RKO (cell line): ENCODE measurements at regions not wholly inside any gene's neighbourhood (a gene's known extent, or its start where the extent isn't known, plus 50 kb on each side); places are given as distances from the start of the nearest gene placed in this dataset.
"Not testable (repeated sequence)": the region's sequence is repeated elsewhere in the genome, so short reads cannot be mapped to it uniquely, and the experiment has no call there.

Experiments used
- DNase-seq: peaks from one replicate; pipeline ENCODE4 v3.0.0-alpha.2; 2016; ENCODE audit warnings: low spot score

DNA sequence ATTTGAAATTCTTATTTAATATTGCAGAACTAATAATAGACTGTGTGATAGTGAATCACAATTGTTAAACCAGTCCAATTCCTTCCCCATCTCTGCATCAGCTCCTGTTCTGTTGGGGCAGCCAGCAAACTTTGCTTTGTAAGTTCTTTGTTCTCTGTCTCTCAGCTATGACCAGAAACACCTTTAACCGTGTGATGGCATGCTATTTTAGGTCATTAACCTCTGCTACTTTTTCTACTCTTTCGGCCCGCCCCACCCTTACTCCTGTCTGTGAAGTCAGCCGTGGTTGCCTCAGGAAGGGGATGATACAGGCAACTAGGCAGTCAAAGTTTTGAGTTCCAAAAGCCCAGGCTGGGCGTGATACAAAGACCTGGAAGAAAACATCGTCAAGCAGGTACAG is 51.3 kb upstream of the EGFL6 start:
- no peak for DNase-seq

DNA sequence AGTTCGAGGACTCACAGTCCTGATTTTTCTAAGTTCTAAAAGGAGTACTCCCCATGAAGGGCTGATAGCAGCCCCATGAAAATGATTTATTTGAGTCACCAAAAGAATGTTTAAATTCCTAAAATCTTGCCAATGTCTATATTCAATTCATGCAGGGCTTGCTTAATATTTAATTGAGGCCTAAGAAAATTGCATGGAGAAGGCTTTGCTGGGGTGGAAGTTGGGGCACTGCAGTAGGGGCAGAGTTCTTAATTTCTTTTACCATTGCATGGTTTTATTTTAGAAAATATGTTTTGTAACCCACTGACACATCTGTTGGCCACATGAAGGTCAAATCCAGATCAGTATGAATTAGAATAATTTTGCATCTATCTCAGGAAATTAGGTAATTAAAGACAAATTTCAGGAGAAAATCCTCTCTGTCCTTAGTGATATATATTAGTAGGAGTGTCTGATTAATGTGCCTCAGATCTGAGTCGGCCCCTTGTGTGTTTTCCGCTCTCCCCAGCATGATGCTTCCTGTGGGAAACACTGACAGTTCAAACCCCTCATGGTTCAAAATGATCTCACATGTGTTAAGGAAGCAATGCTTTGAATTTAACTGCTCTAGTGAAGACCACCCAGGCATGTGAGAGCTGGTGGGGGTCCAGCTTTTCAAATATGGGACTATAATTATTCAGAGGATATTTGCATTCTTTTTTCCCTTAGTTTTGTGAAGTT is 54.0 kb upstream of the EGFL6 start:
- no peak for DNase-seq

DNA sequence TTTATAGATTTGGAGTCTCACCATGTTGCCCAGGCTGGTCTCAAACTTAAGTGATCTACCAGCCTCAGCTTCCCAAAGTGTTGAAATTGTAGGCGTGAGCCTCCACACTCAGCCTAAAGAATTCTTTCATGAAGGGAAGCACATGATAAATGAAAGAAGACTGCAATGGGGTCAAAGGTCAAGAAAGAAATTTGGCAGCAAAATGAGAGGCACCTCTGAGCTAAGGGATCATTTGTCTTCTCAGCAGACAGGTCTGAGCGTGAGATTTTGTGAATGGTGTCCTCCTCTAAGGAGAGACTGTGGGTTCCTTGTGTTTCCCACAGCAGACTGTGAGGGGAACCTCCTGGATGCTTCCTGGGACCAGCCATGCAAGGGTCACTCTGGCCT is 57.5 kb upstream of the EGFL6 start:
- no peak for DNase-seq

DNA sequence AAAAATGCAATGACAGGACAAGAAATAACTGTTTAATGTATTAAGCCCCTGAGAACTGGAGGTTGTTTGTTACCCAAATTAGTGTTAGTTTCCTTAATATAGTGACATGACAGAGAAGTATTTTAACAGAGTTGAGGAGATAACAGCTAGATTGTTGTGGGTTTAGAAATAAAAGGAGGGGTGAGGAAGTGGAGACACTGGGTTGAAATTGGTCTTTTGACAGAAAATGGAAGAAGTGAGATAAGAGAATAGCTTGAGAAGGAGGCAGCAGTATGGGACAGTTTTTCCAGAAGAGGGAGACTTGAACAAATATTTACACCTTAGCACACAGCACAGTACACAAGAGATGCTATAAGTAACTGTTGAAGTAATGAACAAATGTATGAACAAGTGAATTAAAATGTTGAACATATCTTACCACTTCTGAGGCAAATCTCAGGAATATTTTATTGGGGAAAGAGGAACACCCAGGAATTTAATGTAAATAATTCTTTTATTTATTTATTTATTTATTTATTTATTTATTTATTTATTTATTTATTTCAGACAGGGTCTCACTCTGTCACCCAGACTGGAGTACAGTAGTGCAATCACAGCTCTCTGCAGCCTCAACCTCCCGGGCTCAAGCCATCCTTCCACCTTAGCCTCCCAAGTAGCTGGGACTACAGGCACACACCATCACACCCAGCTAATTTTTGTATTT is 58.0 kb upstream of the EGFL6 start:
- DNase-seq = no peak

DNA sequence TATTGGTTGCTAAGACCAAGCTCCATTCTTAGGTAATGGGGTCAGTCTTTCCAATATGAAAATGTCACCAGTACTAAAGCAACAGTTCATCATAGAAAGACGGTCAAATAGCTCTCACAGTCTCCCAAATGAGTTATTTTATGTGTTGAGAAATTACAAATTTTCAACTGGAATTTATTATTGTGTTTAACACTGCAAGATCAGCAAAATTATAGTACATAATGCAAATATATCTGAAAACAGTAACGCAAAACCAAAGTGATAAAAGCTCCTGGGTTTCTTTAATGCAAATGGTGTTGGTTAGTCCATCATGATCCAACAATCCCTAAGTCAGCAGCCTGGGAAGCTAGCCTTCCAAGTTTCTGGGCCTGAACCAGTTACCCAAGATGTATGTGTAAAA is 61.5 kb upstream of the EGFL6 start:
- DNase-seq = no peak

DNA sequence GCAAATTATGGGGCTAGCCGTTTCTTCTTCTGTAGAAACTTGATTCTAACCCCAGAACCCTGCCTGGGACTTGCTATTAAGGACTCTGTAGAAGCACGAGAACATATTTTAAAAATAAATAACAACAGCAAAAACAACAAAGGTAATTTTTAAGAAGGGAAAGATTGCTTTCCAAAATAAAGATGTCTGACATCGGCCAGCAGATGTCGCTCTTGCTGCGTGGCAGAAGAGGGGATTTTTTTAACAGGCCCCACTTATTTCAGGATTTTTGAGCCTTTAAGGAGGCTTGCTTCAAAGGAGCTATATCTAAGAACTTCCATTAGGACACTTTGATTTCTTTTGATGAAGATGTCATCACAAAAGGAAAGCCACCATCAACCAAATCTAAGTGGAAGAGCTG is 62.8 kb upstream of the EGFL6 start:
- DNase-seq = peak; percentile 65

DNA sequence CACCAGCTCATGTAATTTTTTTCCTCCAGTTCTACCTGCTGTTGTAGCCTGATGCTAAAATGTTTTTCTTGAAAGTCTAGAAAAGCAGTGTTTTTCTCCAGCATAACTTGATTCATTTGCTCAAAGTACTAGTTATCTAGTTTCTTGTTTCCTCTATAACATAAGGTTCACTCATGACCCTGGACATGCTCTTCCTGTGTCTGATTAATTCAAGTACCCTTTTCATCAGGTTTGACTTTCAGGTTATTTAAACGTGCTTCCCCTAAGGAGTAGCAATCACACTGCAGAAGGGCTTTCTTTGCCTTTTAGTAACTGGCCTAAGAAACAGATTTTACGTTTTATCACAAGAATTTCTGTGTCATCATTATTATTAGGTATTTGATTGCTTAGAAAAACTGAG is 66.8 kb upstream of the EGFL6 start:
- DNase-seq = no peak

DNA sequence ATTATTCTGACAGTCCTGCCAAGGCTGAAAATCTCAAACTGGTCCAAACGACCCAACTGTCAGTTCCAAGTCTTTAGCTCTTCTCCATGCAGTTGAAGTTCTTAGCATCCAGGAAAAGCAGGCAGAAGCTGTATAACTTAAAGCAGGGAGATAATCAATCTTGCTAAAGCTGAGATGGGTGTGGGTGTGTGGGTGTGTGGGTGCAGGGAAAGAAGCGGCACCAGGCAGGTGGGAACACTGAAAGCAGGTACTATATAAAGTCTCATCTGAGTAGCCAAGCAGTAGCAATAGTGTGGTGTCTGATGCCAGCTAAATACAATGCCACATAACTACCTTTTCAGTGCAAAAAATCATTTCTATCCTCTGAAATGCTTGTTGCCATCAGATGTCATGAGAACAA is 69.7 kb upstream of the EGFL6 start:
- no peak for DNase-seq

DNA sequence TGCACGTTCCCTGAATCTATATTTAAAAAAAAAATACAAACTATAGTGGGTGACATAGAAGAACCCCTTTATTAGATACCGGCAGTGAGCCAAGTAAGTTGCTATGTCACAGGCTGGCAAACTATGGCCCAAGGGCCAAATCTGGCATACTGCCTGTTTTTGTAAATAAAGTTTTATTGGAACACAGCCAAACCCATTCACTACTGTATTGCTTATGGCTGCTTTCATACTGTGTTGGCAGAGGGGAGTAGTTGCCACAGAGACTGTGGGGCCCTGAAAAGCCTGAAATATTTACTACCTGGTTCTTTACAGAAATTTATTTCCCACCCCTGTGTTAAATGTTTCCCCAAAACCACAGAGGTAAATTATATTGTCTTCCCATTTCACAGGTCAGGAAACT is 71.2 kb upstream of the EGFL6 start:
- no peak for DNase-seq

DNA sequence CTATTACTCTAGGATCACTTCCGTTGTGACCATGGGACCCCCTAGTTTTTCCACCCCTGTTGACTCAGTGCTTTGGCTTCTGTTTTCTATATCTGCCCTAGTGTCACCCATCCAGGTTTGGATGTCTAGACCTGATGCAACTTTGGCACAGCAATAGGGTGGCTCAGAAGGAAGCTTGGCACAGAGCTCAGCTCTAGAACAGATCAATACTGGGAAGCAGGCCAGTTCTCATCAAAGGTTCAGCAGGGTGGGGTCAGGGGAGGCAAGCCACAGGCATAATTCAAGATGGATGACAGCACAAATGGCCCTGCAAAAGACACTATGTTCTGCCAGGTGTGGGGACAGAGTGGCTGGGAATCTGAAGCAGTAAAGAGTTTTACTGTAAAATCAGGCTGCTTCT is 74.2 kb upstream of the EGFL6 start:
- no peak for DNase-seq

DNA sequence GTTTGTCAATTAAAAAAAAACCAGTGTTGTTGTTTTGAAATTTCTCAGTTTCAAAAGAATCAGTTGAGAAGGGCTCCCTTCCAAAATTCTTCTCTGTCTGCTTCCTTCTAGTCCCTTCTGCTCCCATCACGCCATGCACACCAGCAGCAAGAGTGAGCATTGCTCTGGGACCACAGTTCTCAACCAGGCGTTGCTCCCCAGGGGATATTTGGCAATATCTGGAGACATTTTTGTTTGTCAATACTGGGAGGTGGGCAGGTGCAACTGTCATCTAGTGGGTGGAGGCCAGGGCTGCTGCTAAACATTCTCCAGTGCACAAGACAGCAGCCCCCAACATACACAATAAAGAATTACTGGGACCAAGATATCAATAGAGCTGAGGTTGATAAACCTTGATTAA is 74.8 kb upstream of the EGFL6 start:
- no peak for DNase-seq

DNA sequence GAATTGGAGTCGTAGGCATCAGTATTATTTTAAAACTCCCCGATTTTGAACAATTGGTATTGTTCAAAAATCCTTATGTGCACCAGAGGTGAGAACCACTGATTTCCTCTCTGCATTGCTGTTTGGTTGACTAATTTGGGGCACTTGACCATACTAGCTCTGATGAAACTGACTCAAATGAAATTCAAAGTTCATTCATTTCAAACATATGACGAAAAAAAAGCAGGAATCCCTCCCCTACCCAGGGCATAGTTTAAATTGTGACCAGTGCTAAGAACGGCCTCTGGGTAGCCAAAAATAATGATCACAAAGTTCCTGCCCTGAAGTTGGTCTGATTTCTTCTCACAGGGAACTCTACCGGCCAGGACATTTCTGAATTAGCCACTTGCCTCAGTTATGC is 75.7 kb upstream of the EGFL6 start:
- no peak for DNase-seq

DNA sequence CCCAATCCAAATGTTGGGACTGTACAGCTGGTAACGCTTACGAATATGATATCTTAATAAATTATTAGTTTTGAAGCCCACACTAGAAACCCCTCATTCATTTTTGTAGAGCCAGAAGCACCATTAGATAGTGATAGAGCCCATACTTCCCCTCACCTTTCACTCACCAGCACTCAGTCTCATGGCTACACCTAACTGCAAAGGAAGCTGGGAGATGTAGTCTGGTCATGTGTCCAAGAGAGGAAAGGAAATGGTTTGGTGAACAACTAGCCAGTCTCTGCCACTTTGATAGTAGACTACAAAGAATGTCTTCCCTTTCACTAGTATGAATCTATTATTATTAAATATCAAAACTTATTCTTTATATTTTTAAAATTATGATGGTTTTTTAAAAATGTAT is 77.1 kb upstream of the EGFL6 start:
- no peak for DNase-seq

DNA sequence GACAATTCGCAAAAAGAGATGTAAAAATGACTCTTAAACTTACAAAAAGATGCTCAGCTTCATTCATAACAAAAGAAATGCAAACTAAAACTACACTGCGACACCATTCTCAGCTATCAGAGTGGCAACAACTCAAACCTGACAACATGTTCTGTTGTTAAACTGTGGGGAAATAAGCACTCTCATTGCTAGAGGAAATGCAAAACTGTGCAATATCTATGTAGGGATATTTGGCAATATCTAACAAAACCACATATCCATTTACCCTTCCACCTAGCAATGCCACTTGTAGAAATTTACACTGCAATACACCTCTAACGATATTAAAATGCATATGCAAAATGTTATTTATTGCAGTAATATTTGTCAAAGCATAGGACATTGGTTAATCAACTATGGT is 78.3 kb upstream of the EGFL6 start:
- no peak for DNase-seq

DNA sequence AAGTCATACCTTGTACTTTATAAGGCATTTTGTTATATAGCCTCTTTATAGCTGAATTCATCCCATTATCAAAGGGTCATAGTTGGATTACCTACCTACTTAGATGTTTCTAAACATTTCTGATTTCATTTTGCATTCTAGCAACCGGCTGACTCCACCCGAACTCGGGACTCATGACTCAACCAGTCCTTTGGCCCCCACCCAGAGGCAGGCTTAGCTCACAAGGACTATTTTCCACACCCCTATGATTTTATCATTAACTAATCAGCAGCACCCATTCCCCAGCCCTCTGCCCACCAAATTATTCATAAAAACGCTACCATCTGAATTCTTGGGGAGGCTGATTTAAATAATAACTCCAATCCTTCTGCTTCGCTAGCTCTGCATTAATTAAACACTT is 79.9 kb upstream of the EGFL6 start:
- DNase-seq = no peak

DNA sequence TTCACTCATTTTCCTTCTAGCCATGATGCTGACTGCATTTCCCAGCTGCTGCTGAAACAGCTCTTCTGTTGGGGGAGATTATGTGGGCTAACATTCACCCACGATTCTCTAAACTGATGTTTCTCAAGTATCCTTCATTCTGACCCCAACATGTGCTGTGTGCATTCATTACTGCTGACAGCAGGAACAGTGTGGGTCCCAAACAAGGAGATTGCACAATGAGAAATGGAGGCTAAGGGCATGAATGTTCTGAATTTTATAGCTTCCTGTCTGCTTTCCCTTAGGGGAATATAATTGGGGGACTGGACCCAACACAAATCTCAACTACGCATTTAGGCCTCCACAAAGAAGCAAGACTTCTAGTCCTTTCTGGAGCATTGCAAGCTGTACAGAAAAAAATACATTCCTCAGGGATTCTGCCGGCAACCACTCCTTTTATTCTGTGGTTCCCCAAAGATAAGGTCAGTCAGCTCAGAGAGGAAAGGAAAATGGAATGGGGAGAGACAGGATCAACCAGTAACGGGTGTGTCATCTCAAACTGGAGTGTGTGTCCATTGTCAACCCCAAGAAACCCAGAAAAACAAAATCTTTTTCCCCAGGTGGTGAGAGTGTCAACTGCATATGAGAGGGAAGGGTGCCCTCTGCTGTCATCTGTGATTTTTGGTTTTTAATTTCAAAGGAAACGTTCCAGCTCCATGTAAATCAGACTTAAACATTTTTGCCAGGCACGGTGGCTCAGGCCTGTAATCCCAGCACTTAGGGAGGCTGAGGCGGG is 81.5 kb upstream of the EGFL6 start:
- DNase-seq = peak; percentile 69

DNA sequence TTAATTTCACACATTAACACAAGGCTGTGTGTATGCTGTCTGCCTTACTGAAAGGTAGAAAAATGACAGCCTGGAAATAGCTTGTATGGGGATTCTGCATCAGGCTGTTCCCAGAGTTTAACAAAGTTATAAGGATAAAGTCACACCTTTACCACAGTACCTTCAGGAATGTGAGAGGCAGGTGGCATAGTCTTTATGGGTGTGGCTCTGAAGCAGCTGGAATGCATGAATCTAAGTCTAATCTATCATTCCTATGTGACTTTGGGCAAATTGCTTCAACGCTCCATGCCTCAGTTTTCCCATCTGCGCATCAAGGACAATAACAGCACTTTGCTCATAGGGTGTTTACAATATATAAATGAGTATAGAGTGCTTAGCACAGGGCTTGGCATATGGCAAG is 84.2 kb upstream of the EGFL6 start:
- DNase-seq = no peak

DNA sequence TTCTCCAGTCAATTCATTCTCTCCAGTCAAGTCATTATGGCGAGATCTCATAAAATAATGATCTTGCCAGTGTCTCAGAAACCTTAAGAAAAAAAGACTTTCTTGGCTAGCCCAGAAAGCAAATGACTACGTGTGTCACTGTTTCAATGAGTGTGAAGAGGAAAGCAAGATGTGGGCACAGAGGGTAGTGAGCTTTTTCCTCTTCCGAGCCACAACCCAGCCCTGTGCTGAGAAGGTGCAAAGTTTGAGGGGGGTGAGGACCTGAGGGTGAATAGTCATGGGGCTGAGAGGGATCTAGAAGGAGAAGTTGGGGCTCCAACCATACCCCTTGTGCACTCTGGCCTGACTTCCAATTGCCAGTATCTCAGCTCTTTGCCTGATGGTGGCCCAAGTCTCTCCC is 85.6 kb upstream of the EGFL6 start:
- no peak for DNase-seq

DNA sequence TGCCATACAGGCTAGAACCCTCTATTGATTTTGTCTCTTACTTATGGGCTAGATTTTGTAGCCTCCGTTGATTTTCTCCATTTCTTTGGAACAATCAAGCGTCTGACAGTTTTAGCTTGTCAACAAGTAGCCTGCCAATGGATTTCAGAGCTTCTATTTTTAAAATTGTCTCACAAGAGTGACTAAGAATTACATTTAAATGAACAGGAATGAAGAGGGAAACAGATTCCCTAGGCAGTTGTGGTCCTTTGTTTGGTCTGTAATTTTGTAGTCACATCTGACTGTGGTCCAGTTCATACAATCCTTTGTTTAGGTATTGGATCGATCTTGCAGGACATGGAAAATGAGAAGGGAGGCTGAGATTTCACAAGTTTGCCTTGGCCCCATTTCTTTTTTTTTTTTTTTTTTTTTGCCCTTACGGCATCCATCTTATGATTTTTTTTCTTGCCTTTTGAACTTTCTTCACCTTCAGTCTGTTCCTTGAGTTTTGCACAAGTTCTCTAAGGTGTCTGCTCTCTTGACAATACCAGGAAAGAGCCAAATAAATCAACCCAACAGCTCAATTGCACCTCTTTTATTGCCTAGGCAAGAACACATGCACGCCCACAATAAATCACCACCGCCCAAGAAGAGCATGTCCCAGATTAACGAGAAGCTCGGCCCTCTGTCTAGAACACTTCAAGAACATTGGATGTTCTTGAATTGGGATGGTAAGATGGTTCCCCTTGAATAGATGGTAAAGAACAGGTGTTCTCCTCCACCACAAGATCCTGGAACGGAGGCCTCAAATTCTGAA is 86.5 kb upstream of the EGFL6 start:
- DNase-seq = no peak

DNA sequence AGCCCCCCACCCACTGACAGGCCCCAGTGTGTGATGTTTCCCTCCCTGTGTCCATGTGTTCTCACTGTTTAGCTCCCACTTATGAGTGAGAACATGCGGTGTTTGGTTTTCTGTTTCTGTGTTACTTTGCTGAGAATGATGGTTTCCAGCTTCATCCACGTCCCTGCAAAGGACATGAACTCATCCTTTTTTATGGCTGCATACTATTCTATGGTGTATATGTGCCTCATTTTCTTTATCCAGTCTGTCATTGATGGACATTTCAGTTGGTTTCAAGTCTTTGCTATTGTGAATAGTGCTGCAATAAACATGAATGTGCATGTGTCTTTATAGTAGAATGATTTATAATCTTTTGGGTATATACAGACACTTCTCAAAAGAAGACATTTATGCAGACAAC is 88.6 kb upstream of the EGFL6 start:
- DNase-seq = not testable (repeated sequence)

DNA sequence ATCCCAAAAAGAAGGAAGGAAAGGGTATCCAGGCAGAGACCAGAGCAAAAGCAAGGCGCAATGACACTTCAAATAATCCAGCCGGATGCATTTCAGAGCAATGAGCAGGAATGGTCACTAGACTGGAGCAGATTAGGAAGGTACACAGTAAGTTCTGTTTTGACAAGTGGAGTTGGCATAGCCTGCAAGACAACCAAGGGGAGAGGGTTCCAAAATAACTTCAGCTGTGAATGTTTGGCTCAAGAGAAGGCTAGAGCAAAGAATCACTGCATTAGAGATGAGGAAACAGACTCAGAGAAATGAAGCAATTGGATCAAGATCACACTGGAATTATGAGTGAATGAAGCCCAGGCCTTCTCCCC is 90.0 kb upstream of the EGFL6 start:
- DNase-seq = no peak

DNA sequence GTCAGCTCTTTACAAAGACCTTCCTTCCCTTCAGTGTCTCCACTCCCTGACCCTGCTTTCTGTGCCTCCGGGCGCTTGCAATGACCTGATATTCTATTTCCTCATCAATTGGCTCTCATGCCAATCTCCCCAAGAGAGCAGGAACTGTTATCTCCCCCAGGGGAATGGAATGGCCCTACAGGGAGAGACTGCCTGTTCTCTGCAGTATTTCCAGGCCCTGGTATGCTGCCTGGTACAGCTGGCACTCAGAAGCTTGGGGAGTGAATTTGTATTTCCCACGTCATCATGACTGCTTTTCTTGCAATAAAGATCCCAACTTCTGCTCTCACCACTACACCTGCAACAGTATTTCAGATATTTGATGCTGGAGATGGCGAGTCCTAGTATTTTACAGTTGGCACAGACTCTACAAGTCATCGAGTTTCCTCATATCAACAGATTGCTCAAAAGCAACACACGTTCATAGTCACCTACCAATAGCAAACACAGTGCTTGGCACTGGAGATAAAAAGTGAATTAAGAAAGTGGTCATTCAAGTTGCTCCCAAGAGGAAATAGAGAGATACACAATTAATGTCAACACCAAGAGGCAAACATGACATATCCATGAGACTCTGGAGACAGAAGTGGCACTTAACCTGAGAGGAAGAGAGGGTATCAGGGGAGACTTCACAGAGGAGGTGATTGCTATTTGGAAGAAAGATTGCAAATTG is 90.5 kb upstream of the EGFL6 start:
- no peak for DNase-seq
